NT2/D1 (cell line): ENCODE measurements at regions not wholly inside any gene's neighbourhood (a gene's known extent, or its start where the extent isn't known, plus 50 kb on each side); places are given as distances from the start of the nearest gene placed in this dataset.

ENCODE experiments used
- SUZ12 ChIP-seq: IDR thresholded peaks from 2 replicates; pipeline ENCODE4 v1.6.1; 2011; ENCODE audit not compliant: insufficient read length, insufficient read depth; ENCODE audit errors: extremely low read depth
- YY1 ChIP-seq: IDR thresholded peaks from 2 replicates; pipeline ENCODE4 v1.6.1; 2011; ENCODE audit not compliant: insufficient read length, insufficient read depth
- ZNF274 ChIP-seq: IDR thresholded peaks from 2 replicates; pipeline ENCODE4 v1.6.1; 2011; ENCODE audit warnings: mild to moderate bottlenecking, low read depth, low read length

DNA sequence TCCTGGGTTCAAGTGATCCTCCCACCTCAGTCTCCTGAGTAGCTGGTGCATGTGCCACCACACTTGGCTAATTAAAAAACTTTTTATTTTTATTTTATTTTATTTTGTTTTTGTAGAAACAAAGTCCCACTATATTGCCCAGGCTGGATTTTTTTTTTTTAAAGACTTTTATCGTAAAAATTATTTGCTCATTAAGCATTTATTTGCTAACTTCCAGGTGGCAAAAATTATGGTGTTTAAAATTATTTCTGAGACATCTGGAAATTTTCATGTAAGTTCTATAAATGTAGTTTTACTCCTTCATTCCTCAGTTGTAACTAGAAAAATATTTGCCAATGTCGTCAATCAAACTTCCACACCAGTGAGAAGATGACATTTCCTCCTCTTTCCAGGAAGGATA is 233.3 kb upstream of the DACH1 start:
- TF ChIP-seq ZNF274 (no peak), YY1 (no peak), SUZ12 (no peak)
